Upper lobe of left lung (tissue), 4 donors: ENCODE measurements at regions not wholly inside any gene's neighbourhood (a gene's known extent, or its start where the extent isn't known, plus 50 kb on each side); places are given as distances from the start of the nearest gene placed in this dataset.

ENCODE experiments used
- CTCF ChIP-seq, 6 experiments: fragments of 450-650 bp in 4 of 6; fragments of 200-600 bp in 2 of 6; sonication (generic) in 2 of 6; IDR thresholded peaks; one replicate each; pipeline ENCODE4 v1.5.1; 2016 to 2019; ENCODE audit warnings: antibody characterized with exemption in 6 of 6
- EP300 ChIP-seq, 4 donors: sonication (generic); formaldehyde crosslinking; IDR thresholded peaks; one replicate each; pipeline ENCODE4 v1.5.1; 2017; ENCODE audit warnings: antibody characterized with exemption in 4 of 4, control low read depth in 2 of 4

GRCh38 chr4:3702561-3703221 lies 63.5 kb upstream of the ADRA2C start:
- TF ChIP-seq CTCF (IDR thresholded peaks at IDR 0.05) (no peak), EP300 (IDR thresholded peaks at IDR 0.05) (no peak)
